Lower leg skin (tissue), 3 donors: ENCODE measurements at regions not wholly inside any gene's neighbourhood (a gene's known extent, or its start where the extent isn't known, plus 50 kb on each side); places are given as distances from the start of the nearest gene placed in this dataset.

ENCODE experiments used
- POLR2A ChIP-seq, 2 donors: fragments of 450-650 bp; IDR thresholded peaks; one replicate each; pipeline ENCODE4 v1.6.1; 2016 to 2017; ENCODE audit warnings: antibody characterized with exemption in 2 of 2, mild to moderate bottlenecking in 1 of 2, moderate library complexity in 1 of 2
- TF ChIP-seq, protein P1 (sequence below), 3 donors: fragments of 450-650 bp; IDR thresholded peaks; one replicate each; pipeline ENCODE4 v1.5.1; 2016; ENCODE audit warnings: antibody characterized with exemption in 3 of 3, mild to moderate bottlenecking in 3 of 3, moderate library complexity in 2 of 3

DNA sequence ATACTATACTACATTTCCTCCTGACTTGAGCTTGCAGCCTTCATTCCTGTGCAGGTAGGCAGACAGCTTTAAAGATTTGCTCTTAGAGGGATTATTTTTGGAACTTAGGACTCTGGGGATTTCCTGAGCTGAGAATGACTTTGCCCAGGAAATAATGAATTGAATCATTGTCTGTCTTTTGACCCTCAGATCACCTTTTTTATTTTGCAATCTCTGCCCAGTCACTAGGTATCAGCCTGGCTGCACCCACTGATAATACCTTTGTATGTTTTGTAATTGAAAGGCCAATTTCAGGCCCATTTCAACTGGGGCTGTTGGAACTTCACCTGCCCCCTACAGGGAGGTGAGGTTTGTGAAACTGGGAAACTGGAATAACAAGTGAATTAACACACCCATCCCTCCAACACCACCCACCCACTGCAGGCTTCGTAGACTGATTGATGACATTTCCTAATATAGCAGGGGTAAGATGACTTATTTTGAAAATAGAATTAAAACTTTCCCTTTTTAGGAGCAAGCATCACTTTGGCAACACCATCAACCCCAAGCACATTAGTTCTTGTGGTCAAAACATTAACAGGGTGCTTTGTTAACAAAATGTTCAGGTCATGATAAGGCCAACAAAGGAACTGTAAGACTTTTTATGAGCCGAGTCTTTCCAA is 157.1 kb upstream of the CENPW start:
- TF ChIP-seq, protein P1, sequence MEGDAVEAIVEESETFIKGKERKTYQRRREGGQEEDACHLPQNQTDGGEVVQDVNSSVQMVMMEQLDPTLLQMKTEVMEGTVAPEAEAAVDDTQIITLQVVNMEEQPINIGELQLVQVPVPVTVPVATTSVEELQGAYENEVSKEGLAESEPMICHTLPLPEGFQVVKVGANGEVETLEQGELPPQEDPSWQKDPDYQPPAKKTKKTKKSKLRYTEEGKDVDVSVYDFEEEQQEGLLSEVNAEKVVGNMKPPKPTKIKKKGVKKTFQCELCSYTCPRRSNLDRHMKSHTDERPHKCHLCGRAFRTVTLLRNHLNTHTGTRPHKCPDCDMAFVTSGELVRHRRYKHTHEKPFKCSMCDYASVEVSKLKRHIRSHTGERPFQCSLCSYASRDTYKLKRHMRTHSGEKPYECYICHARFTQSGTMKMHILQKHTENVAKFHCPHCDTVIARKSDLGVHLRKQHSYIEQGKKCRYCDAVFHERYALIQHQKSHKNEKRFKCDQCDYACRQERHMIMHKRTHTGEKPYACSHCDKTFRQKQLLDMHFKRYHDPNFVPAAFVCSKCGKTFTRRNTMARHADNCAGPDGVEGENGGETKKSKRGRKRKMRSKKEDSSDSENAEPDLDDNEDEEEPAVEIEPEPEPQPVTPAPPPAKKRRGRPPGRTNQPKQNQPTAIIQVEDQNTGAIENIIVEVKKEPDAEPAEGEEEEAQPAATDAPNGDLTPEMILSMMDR (IDR thresholded peaks at IDR 0.05) = no peak
- TF ChIP-seq POLR2A (IDR thresholded peaks at IDR 0.05) = no peak
